A673 (cell line): ENCODE measurements at regions not wholly inside any gene's neighbourhood (a gene's known extent, or its start where the extent isn't known, plus 50 kb on each side); places are given as distances from the start of the nearest gene placed in this dataset.

ENCODE experiments used
- BruUV-seq: library from RNA; stranded (reverse); fragments of 400-500 nt; replicated peaks from 2 replicates; lab custom pipeline; 2021; lab: Mats Ljungman, UMichigan
- CTCF ChIA-PET: fragments of 300-600 bp; sonication (Branson Sonifier 250); formaldehyde crosslinking; loops from one replicate; lab custom pipeline; 2022; ENCODE audit warnings: antibody characterized with exemption; lab: Charles Lee
- POLR2A ChIA-PET: fragments of 300-600 bp; sonication (Branson Sonifier 250); formaldehyde crosslinking; loops from one replicate; lab custom pipeline; 2022; ENCODE audit warnings: antibody characterized with exemption; ENCODE audit not compliant: low non-redundant PET; lab: Charles Lee
- DNase-seq: peaks from one replicate; pipeline ENCODE4 v3.0.0-alpha.2; 2015; ENCODE audit warnings: low spot score
- H3K27ac ChIP-seq: fragments of 200-600 bp; sonication (generic); 2 replicates; pipeline ENCODE4 v1.5.1; 2016; ENCODE audit warnings: mixed run types, low read depth, mild to moderate bottlenecking, mixed read lengths, antibody characterized with exemption, low read length; ENCODE audit not compliant: poor library complexity, severe bottlenecking
- H3K27me3 ChIP-seq: fragments of 200-600 bp; sonication (generic); replicated peaks from 2 replicates; pipeline ENCODE4 v1.6.1; 2017; ENCODE audit warnings: mixed run types, low read depth, mild to moderate bottlenecking, mixed read lengths, antibody characterized with exemption, low read length; ENCODE audit not compliant: insufficient read depth, poor library complexity
- H3K36me3 ChIP-seq: fragments of 200-600 bp; sonication (generic); 2 replicates; pipeline ENCODE4 v1.6.1; 2016; ENCODE audit warnings: mixed run types, mild to moderate bottlenecking, mixed read lengths, antibody characterized with exemption, low read length; ENCODE audit not compliant: insufficient read depth, poor library complexity, severe bottlenecking
- H3K4me1 ChIP-seq: fragments of 200-600 bp; sonication (generic); 2 replicates; pipeline ENCODE4 v1.6.1; 2017; ENCODE audit warnings: mixed run types, mild to moderate bottlenecking, mixed read lengths, antibody characterized with exemption, low read length; ENCODE audit not compliant: insufficient read depth, poor library complexity, severe bottlenecking
- H3K4me3 ChIP-seq: fragments of 200-600 bp; sonication (generic); 2 replicates; pipeline ENCODE4 v1.5.1; 2016; ENCODE audit warnings: low read depth, mixed run types, mild to moderate bottlenecking, mixed read lengths, low read length; ENCODE audit not compliant: poor library complexity, severe bottlenecking
- H3K9me3 ChIP-seq: fragments of 200-600 bp; sonication (generic); 2 replicates; pipeline ENCODE4 v1.6.1; 2016; ENCODE audit warnings: mixed run types, low read depth, mild to moderate bottlenecking, mixed read lengths, antibody characterized with exemption, low read length; ENCODE audit not compliant: poor library complexity, severe bottlenecking
- EZH2 ChIP-seq: fragments of 200-600 bp; sonication (generic); IDR thresholded peaks from 2 replicates; pipeline ENCODE4 v1.6.1; 2017; ENCODE audit warnings: borderline replicate concordance, low read depth, mild to moderate bottlenecking, mixed read lengths, antibody characterized with exemption, low read length; ENCODE audit not compliant: poor library complexity, severe bottlenecking
- intact Hi-C: fragments of 100-400 bp; cut with micrococcal nuclease; formaldehyde crosslinking; loops from one replicate; pipeline ENCODE4 v1.10.0; 2022; ENCODE audit not compliant: unreplicated experiment
- TF ChIP-seq, protein P1 (sequence below): fragments of 300-800, 200-600 bp; sonication (generic); conservative IDR thresholded peaks from 2 replicates; pipeline ENCODE4 v1.5.1; 2017; ENCODE audit warnings: low read depth, mild to moderate bottlenecking, antibody characterized with exemption, low read length, moderate library complexity, mixed read lengths

DNA sequence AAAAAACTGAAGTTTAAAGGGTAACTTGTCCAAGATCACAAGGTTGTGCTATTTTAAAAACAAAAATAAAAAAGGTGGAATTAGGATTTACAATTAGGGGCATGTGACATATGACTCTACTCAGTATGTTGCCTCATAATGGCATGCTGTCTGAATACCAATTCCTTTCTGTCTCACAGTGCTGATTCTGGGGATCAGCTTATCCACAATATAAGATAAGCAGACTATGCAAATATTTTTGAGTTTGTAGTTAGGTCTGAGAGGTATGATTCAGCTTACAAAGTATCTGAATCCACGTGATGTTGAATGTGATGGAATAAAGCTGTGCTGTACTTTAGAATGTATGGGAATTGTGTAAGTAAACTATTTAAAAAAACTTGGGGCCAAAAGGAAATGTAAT, 216.6 kb downstream of the HHIPL2 start:
- CTCF ChIA-PET: no interaction called here
- Histone ChIP-seq H3K36me3 (no peaks in the 10 kb centered on the region), H3K9me3 (no peaks in the 10 kb centered on the region), H3K4me1 (no peaks in the 10 kb centered on the region), H3K27ac (no peak overlapping the region), H3K27me3 (no peaks in the 10 kb centered on the region), H3K4me3 (no peak overlapping the region)
- no peak for TF ChIP-seq EZH2
- TF ChIP-seq, protein P1, sequence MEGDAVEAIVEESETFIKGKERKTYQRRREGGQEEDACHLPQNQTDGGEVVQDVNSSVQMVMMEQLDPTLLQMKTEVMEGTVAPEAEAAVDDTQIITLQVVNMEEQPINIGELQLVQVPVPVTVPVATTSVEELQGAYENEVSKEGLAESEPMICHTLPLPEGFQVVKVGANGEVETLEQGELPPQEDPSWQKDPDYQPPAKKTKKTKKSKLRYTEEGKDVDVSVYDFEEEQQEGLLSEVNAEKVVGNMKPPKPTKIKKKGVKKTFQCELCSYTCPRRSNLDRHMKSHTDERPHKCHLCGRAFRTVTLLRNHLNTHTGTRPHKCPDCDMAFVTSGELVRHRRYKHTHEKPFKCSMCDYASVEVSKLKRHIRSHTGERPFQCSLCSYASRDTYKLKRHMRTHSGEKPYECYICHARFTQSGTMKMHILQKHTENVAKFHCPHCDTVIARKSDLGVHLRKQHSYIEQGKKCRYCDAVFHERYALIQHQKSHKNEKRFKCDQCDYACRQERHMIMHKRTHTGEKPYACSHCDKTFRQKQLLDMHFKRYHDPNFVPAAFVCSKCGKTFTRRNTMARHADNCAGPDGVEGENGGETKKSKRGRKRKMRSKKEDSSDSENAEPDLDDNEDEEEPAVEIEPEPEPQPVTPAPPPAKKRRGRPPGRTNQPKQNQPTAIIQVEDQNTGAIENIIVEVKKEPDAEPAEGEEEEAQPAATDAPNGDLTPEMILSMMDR: no peak
- POLR2A ChIA-PET: no interaction called here
- intact Hi-C loops: no loop called here
- no TSS peak for BruUV-seq
- DNase-seq: no peak

DNA sequence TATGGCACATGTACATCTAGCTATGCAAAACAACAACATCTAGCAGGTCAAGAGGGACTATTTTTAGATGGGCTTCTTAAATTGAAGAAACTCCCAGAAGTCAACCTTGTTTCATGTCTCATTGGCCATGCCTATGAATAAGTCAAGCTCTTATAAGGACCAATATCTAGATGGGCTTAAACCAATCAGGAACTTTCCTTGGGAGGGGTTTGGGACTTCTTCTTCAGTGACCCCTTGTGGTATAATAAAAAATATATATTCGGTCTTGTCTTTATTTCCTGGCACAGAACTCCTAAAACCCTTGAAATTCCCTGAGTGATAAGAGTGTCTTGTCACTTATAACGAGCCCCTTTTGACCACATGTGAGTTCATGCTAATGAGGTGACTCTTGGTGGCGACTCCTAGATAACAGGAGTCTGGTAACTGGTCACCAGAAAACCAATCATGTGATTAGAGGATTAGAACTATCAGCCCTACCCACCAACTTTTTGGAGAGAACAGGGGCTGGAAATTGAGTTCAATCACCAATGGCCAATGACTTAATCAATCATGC, 218.3 kb downstream of the HHIPL2 start:
- Histone ChIP-seq H3K4me3 (no peak overlapping the region), H3K27ac (no peak overlapping the region), H3K9me3 (no peaks in the 10 kb centered on the region), H3K4me1 (no peaks in the 10 kb centered on the region), H3K36me3 (no peaks in the 10 kb centered on the region), H3K27me3 (no peaks in the 10 kb centered on the region)
- ChIA-PET POLR2A (no interaction called here), CTCF (interaction anchor here (0.8 kb wide), 1 partner anchor 126 kb away, joined by 3 read pairs; no protein-coding TSS in a partner anchor)
- no peak for DNase-seq
- intact Hi-C loops: no loop called here
- BruUV-seq: no TSS peak
- TF ChIP-seq, protein P1: no peak
- no peak for TF ChIP-seq EZH2

DNA sequence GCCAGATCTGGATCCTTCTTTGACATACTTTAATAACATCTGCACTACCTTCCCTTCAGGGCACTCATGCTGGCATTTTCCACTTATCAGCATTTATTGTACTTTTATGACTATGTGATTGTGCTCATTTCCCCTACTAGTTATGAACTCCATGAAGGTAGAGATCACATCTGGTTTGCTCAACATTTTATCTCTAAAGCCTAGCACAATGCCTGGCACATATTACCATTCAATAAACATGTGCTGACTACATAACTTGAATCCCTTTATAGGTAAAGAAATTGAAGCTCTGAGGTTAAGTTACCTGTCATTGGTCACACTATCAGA, 221.2 kb downstream of the HHIPL2 start:
- no peak for TF ChIP-seq EZH2
- CTCF ChIA-PET: no interaction called here
- no peaks in the 10 kb centered on the region for H3K27me3 ChIP-seq
- POLR2A ChIA-PET: no interaction called here
- no peaks in the 10 kb centered on the region for H3K4me1 ChIP-seq
- H3K27ac ChIP-seq: no peak overlapping the region
- BruUV-seq: no TSS peak
- DNase-seq: no peak
- no peaks in the 10 kb centered on the region for H3K36me3 ChIP-seq
- intact Hi-C loops: no loop called here
- H3K9me3 ChIP-seq: no peaks in the 10 kb centered on the region
- H3K4me3 ChIP-seq: no peak overlapping the region
